HEK293 (cell line): ENCODE measurements at regions not wholly inside any gene's neighbourhood (a gene's known extent, or its start where the extent isn't known, plus 50 kb on each side); places are given as distances from the start of the nearest gene placed in this dataset.

Source experiments
- CTCF ChIP-seq: fragments of 450-650 bp; formaldehyde crosslinking; IDR thresholded peaks from 2 replicates; pipeline ENCODE4 v1.5.1; 2016; ENCODE audit warnings: missing biosample characterization, missing genetic modification characterization
- GFI1B ChIP-seq: fragments of 450-650 bp; formaldehyde crosslinking; IDR thresholded peaks from 2 replicates; pipeline ENCODE4 v1.5.1; 2016; ENCODE audit warnings: missing biosample characterization, missing genetic modification characterization
- TCF7L2 ChIP-seq: IDR thresholded peaks from 2 replicates; pipeline ENCODE4 v1.6.1; 2011; ENCODE audit warnings: low read depth, mild to moderate bottlenecking, inconsistent platforms, low read length, moderate library complexity, borderline replicate concordance
- YY1 ChIP-seq: fragments of 450-650 bp; formaldehyde crosslinking; IDR thresholded peaks from 2 replicates; pipeline ENCODE4 v1.5.1; 2018; ENCODE audit warnings: missing biosample characterization, missing genetic modification characterization
- ZBTB21 ChIP-seq: fragments of 450-650 bp; formaldehyde crosslinking; IDR thresholded peaks from 2 replicates; pipeline ENCODE4 v1.5.1; 2017; ENCODE audit warnings: missing biosample characterization, missing genetic modification characterization
- ZNF114 ChIP-seq: fragments of 450-650 bp; formaldehyde crosslinking; IDR thresholded peaks from 2 replicates; pipeline ENCODE4 v1.5.0; 2017; ENCODE audit warnings: missing biosample characterization, missing genetic modification characterization
- ZNF23 ChIP-seq: fragments of 450-650 bp; formaldehyde crosslinking; IDR thresholded peaks from 2 replicates; pipeline ENCODE4 v1.5.1; 2016; ENCODE audit warnings: missing biosample characterization, missing genetic modification characterization, borderline replicate concordance
- ZNF274 ChIP-seq, 2 experiments: fragments of 200-500 bp in 1 of 2; fragments of 450-650 bp in 1 of 2; sonication (Bioruptor generic) in 1 of 2; formaldehyde crosslinking in 1 of 2; IDR thresholded peaks; 2 replicates each; pipeline versions ENCODE4 v1.5.1 to v1.6.1; 2014 to 2016; ENCODE audit warnings: borderline replicate concordance in 1 of 2, inconsistent platforms in 1 of 2, low read length in 1 of 2, missing biosample characterization in 1 of 2, missing genetic modification characterization in 1 of 2
- ZNF366 ChIP-seq: fragments of 450-650 bp; formaldehyde crosslinking; conservative IDR thresholded peaks from 2 replicates; pipeline ENCODE4 v1.5.1; 2016; ENCODE audit warnings: missing biosample characterization, missing genetic modification characterization
- ZNF426 ChIP-seq: fragments of 450-650 bp; formaldehyde crosslinking; IDR thresholded peaks from 2 replicates; pipeline ENCODE4 v1.5.1; 2017; ENCODE audit warnings: missing biosample characterization, missing genetic modification characterization, mild to moderate bottlenecking, inconsistent platforms, moderate library complexity
- ZSCAN4 ChIP-seq: fragments of 450-650 bp; formaldehyde crosslinking; IDR thresholded peaks from 2 replicates; pipeline ENCODE4 v1.5.1; 2017; ENCODE audit warnings: missing biosample characterization, missing genetic modification characterization

- TF ChIP-seq YY1: no peak
- no peak for TF ChIP-seq CTCF (tag by site-specific recombination)
- TF ChIP-seq ZNF23 (tag by site-specific recombination): no peak
- TF ChIP-seq GFI1B (tag by site-specific recombination): no peak
- no peak for TF ChIP-seq ZNF114 (tag by site-specific recombination)
- no peak for TF ChIP-seq ZSCAN4 (tag by site-specific recombination)
- no peak for TF ChIP-seq ZNF274 (IDR thresholded peaks at IDR 0.05; ENCODE audit: low read length)
- TF ChIP-seq ZNF274 (tag by site-specific recombination; IDR thresholded peaks at IDR 0.05; ENCODE audit: borderline replicate concordance): no peak
- TF ChIP-seq TCF7L2: no peak
- TF ChIP-seq ZBTB21 (tag by site-specific recombination): no peak
- no peak for TF ChIP-seq ZNF366 (tag by site-specific recombination)
- TF ChIP-seq ZNF426 (tag by site-specific recombination): no peak
Observed at GRCh38 chr2:48851161-48851560, 95.6 kb upstream of the LHCGR start.
